ENCODE measurements at regions not wholly inside any gene's neighbourhood (a gene's known extent, or its start where the extent isn't known, plus 50 kb on each side); places are given as distances from the start of the nearest gene placed in this dataset.
A peak's percentile ranks its signal among the peaks of the same experiment; 100 is the strongest.

DNA sequence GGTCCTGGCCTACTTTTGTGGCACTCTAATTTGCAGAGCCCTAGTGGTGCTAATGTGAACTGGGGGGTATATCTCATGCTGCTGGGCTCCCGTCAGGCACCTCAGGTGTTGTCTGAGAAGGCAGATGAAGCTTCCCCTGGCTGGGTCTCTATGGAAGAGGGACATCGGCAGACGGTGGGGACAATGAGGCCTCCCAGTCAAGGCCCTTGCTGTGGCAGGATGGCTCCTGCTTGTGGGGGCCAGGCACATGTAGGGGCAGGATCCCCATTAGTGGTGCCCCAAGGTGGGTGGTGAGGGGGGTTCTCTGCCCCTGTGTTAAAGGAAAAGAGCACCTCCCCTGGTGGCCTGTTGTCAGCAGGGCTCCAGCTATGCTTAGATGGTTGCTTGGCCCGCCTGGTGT is 192.8 kb upstream of the S1PR3 start:
- no peak overlapping the region for H3K4me3 ChIP-seq (replicated peaks in 1 of 2; ENCODE audit: low read depth in 2 of 2, low read length in 2 of 2)
- DNase-seq (ENCODE audit: low read depth in 2 of 2): no peak
- TF ChIP-seq, protein P1, sequence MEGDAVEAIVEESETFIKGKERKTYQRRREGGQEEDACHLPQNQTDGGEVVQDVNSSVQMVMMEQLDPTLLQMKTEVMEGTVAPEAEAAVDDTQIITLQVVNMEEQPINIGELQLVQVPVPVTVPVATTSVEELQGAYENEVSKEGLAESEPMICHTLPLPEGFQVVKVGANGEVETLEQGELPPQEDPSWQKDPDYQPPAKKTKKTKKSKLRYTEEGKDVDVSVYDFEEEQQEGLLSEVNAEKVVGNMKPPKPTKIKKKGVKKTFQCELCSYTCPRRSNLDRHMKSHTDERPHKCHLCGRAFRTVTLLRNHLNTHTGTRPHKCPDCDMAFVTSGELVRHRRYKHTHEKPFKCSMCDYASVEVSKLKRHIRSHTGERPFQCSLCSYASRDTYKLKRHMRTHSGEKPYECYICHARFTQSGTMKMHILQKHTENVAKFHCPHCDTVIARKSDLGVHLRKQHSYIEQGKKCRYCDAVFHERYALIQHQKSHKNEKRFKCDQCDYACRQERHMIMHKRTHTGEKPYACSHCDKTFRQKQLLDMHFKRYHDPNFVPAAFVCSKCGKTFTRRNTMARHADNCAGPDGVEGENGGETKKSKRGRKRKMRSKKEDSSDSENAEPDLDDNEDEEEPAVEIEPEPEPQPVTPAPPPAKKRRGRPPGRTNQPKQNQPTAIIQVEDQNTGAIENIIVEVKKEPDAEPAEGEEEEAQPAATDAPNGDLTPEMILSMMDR (IDR thresholded peaks at IDR 0.05; ENCODE audit: low read depth, low read length): no peak

DNA sequence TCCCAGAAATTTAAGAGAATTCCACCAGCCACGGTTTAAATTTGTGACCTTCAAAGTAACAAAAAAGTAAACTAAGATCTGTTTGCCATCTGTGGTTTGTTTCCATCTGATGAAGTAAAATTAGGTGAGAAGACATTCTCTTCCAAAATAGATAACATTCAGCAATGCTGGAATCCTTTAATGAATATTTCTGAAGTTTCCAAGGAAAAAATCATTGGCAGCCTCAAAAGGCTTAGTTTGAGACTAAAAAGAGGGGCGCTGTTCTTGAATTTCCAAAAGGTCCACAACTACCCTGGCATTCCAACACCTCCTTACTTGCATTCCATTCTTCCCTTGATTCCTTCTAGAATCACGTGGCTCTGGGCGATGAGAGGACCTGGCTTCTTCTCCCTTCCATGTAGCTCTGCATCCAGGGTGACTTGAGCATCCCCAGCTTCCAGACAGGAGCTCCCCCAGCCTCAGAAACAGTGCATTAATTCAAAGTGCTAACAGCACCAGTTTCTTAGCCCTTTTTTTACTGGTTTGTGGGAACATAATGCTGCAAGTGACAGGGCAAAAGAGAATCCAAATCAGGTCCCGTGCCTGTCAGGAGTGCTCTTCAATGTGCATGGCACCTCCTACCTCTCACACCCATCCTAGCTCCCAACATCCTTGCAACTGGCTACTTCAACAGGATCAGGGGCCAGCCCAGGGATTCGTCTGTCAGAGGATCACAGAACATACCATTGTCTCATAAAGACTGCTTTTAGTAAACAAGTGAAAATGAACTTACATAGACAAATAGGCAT is 191.5 kb upstream of the S1PR3 start:
- TF ChIP-seq, protein P1 (IDR thresholded peaks at IDR 0.05; ENCODE audit: low read depth, low read length): no peak
- no peak for DNase-seq (ENCODE audit: low read depth in 2 of 2)
- no peak overlapping the region for H3K4me3 ChIP-seq (replicated peaks in 1 of 2; ENCODE audit: low read depth in 2 of 2, low read length in 2 of 2)

DNA sequence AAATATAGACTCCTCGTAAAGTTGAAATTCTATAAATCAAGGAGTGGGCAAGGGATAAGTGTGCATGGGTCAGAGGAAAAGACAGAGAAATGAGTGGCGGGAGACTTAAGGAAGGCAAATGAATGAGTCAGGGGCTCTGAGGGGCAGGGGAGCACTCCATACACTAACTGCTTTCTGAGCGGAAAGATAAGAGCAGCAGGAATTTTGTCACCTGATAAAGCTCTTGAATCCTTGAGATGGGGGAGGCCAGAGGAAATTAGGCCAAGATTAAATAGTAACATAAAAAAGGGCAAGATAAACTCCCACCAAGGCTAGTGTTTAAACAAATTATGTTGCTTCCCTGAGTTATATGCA is 191.0 kb upstream of the S1PR3 start:
- TF ChIP-seq, protein P1 (IDR thresholded peaks at IDR 0.05; ENCODE audit: low read depth, low read length): no peak
- no peak overlapping the region for H3K4me3 ChIP-seq (replicated peaks in 1 of 2; ENCODE audit: low read depth in 2 of 2, low read length in 2 of 2)
- no peak for DNase-seq (ENCODE audit: low read depth in 2 of 2)

DNA sequence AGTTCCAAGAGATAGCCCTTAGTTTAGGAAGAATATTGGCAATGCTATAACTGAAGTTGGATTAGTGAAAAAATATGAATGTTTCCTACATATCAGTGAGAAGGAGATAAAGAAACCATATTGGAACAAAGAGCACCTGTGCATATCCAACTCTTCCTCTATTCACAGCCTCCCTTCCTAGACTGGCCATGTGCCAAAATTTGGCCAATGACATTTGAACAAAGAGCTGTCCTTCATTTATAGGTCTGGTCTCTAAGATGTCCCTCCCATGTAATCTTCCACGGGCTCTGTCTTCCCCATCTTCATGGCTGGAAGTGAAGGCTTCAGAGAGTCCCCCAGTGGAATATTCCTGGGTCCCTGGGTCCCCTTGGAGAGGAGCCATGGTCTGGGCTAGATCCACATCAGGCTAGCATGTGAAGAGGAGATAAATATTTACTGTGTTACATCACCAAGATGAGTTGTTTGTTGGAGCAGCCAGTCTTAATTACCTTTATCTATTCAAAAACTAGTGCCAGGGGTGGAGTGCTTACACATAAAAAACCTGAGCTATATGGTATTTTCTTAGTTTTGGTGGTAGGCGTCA is 190.0 kb upstream of the S1PR3 start:
- TF ChIP-seq, protein P1 (IDR thresholded peaks at IDR 0.05; ENCODE audit: low read depth, low read length): no peak
- DNase-seq (ENCODE audit: low read depth in 2 of 2): no peak
- no peak overlapping the region for H3K4me3 ChIP-seq (replicated peaks in 1 of 2; ENCODE audit: low read depth in 2 of 2, low read length in 2 of 2)

DNA sequence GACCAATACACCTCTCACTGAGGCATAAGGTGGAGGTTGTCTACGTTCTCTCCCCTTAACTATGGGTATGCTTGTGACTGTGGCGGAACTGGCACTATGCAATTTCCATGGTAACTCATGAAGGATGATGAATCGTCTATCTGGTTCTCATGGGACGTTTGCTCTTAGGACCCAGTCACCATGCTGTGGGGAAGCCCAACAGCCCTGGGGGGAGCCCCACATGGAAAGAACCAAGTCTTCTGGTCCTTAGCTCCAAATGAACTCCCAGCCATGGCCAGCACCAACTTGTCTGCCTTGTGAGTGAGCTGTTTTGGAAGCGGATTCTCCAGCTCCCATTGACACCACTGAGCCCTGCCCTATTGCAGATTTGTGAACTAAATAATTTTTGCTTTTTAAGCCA is 188.7 kb upstream of the S1PR3 start:
- H3K4me3 ChIP-seq (replicated peaks in 1 of 2; ENCODE audit: low read depth in 2 of 2, low read length in 2 of 2): no peak overlapping the region
- TF ChIP-seq, protein P1 (IDR thresholded peaks at IDR 0.05; ENCODE audit: low read depth, low read length): no peak
- no peak for DNase-seq (ENCODE audit: low read depth in 2 of 2)

DNA sequence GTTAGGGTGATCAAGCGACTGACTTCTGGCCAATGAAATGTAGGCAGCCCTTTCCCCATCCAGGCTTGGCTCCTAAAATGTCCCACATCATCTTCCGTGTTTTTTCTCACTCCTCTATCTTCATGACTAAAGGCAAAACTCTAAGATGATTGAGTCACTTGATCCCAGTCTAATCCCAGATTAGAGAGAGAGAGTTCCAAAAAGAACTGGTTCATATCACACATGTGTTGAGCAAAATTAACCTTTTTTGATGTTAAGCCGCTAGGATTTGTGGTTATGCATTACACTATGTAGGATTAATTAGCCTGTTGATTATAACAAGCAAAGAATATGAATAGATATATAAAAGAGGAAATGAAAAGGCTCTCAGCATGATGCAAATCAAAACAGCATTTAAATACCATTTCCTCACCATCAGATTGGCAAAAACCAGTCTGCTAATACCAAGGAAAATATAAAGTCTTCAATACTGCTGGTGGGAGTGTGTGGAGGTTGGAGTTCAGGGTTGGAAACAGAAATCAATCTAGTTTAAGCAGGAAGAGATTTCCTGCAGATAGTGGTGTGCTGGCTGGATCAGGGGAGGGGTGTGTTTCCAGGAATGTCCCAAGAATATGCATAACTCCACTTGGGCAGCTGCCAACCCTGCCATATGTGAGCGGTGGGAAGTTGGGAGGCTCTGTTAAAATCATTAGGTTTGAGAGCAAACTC is 187.6 kb upstream of the S1PR3 start:
- no peak overlapping the region for H3K4me3 ChIP-seq (replicated peaks in 1 of 2; ENCODE audit: low read depth in 2 of 2, low read length in 2 of 2)
- TF ChIP-seq, protein P1 (IDR thresholded peaks at IDR 0.05; ENCODE audit: low read depth, low read length): no peak
- DNase-seq (ENCODE audit: low read depth in 2 of 2): peak; percentile 38 to 54

All from cardiac fibroblast (primary cell).